ENCODE measurements at regions not wholly inside any gene's neighbourhood (a gene's known extent, or its start where the extent isn't known, plus 50 kb on each side); places are given as distances from the start of the nearest gene placed in this dataset. TPM values are rescaled to one million over a fixed set of nuclear protein-coding genes. Genes with fewer than 3 reads are reported as not detected.

- DNase-seq (ENCODE audit: low spot score in 2 of 2) = no peak
- FAIRE-seq = no peak
Observed at GRCh38 chr6:102300350-102300749, 906.8 kb downstream of the GRIK2 start.

DNA sequence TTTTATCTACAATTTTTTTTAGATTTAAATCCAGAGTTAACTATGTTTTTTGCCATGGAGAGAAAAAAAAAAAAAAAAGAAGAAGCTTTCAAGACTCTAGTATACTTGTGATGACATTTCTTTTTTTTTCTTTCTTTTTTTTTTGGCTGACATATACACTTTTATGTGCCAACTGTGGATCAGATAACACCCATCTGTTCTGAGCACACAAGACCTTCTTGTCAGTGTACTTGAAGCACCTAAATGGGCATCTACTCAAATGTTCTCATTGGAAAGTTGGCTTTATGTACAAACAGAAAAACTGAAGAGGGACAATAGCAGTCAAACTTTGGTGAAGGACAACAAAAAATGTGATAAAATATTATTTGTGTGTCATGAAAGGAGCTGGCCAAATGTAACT, 904.5 kb downstream of the GRIK2 start:
- no peak for DNase-seq (ENCODE audit: low spot score in 2 of 2)

More for the DNA sequence above, 904.5 kb downstream of the GRIK2 start:
- no peak for FAIRE-seq

Small RNA genes lying in the stretch of these regions (small RNA-seq; reads per million reads assigned to genes)
- not detected for gene RF00438

Data from frontal cortex (tissue), 4 donors.